Heart left ventricle (tissue), 13 donors: ENCODE measurements at regions not wholly inside any gene's neighbourhood (a gene's known extent, or its start where the extent isn't known, plus 50 kb on each side); places are given as distances from the start of the nearest gene placed in this dataset.

Source experiments
- POLR2A ChIP-seq, 2 donors: fragments of 450-650 bp; IDR thresholded peaks; one replicate each; pipeline ENCODE4 v1.6.1; 2017; ENCODE audit warnings: antibody characterized with exemption in 2 of 2, mild to moderate bottlenecking in 2 of 2, moderate library complexity in 2 of 2
- TF ChIP-seq, protein P1 (sequence below), 12 donors: fragments of 200-600 bp; sonication (generic) in 4 of 12; IDR thresholded peaks; one replicate each; pipeline versions ENCODE4 v1.5.0 to v1.8.0; 2018 to 2022; ENCODE audit warnings: antibody characterized with exemption in 12 of 12, mild to moderate bottlenecking in 5 of 12
- donor health status: ischemic (EF 13 %, LVEDD 7.1; RV severe dilation, severe dysfunction).
- donor health status: DM: no; HTN: yes; CAD: no.
- donor health status: DM: no; HTN: no; CAD: no.
- donor health status: ischemic (EF 25% LVEDD 6.9; RV normal size, moderate dysfunction).
- donor health status: ischemic (EF 25% LVEDD 5.7; RV mildly dilated, moderate dysfunction).
- donor health status: ischemic (EF 35%, LVEDD 5.7; RV mildly dilated, moderate dysfunction).
- donor health status: nonischemic (EF 11% LVEDD 7.7; RV severe dilation, severe dysfunction).
- donor health status: DM: yes; HTN: yes; CAD: no.
- donor health status: PGD.
- donor health status: ischemic (EF 29% LVEDD 5.4; RV normal size, mild dysfunction).
- donor health status: nonischemic (EF 23%, LVEDD 6.1; RV moderate dilation, normal function).

DNA sequence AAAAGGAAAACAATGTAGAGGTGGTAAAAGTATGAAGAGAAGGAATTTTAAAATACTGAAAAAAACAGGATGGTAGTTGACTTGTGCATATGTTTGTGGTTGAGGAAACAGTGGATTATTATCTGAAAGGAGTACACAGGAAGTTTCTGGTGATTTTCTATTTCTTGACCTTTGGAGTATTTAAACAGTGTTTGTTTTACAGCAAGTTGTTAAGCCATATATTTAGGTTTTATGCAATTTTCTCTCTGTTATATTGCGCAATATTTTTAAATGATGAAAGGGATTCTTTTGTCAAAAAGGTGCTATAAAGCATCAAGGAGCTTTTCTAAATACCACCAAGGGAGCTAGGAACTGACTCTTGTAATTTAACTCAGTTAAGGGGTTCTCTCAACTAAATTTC lies 343.1 kb upstream of the MAOA start:
- TF ChIP-seq, protein P1, sequence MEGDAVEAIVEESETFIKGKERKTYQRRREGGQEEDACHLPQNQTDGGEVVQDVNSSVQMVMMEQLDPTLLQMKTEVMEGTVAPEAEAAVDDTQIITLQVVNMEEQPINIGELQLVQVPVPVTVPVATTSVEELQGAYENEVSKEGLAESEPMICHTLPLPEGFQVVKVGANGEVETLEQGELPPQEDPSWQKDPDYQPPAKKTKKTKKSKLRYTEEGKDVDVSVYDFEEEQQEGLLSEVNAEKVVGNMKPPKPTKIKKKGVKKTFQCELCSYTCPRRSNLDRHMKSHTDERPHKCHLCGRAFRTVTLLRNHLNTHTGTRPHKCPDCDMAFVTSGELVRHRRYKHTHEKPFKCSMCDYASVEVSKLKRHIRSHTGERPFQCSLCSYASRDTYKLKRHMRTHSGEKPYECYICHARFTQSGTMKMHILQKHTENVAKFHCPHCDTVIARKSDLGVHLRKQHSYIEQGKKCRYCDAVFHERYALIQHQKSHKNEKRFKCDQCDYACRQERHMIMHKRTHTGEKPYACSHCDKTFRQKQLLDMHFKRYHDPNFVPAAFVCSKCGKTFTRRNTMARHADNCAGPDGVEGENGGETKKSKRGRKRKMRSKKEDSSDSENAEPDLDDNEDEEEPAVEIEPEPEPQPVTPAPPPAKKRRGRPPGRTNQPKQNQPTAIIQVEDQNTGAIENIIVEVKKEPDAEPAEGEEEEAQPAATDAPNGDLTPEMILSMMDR (IDR thresholded peaks at IDR 0.05): no peak
- no peak for TF ChIP-seq POLR2A (IDR thresholded peaks at IDR 0.05)
